HCT116 (cell line): ENCODE measurements at regions not wholly inside any gene's neighbourhood (a gene's known extent, or its start where the extent isn't known, plus 50 kb on each side); places are given as distances from the start of the nearest gene placed in this dataset.

Source experiments
- CTCF ChIP-seq, 3 experiments: fragments of 200-600 bp in 1 of 3; sonication (generic) in 1 of 3; IDR thresholded peaks in 2 of 3; conservative IDR thresholded peaks in 1 of 3; 2 replicates each; pipeline ENCODE4 v1.5.1; 2012 to 2017; ENCODE audit warnings: low read depth in 2 of 3, low read length in 2 of 3, antibody characterized with exemption in 1 of 3, borderline replicate concordance in 1 of 3, control low read depth in 1 of 3, mild to moderate bottlenecking in 1 of 3, mixed read lengths in 1 of 3, mixed run types in 1 of 3, moderate library complexity in 1 of 3; ENCODE audit not compliant: insufficient read depth in 1 of 3
- EZH2phosphoT487 ChIP-seq: fragments of 200-600 bp; IDR thresholded peaks from 2 replicates; pipeline ENCODE4 v1.6.1; 2018; ENCODE audit warnings: antibody characterized with exemption, borderline replicate concordance
- JUND ChIP-seq: IDR thresholded peaks from 2 replicates; pipeline ENCODE4 v1.6.1; 2012
- MAX ChIP-seq: IDR thresholded peaks from 2 replicates; pipeline ENCODE4 v1.6.1; 2012
- SP1 ChIP-seq: IDR thresholded peaks from 2 replicates; pipeline ENCODE4 v1.6.1; 2012; ENCODE audit warnings: low read depth

DNA sequence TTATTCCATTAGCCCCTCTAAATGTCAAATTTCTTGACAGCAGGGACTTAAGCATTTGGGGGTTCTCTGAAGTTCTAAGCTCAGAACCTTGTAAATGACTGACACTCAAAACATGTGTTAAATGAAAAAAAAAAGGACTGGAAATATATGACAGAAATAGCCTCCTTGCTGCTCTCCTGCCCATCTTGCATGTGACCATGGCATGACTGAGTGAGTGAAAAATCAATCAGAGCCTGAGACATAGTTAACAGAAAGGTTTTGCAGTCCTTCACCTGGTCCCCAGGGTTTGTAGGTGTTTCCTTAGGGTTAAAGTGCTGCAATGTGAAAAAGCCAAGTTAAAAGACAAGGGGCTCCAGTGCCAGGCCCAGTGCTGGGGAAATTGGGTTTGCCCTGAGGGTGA is 168.1 kb downstream of the ZBTB18 start:
- TF ChIP-seq EZH2phosphoT487 (no peak), SP1 (no peak), JUND (no peak), CTCF (IDR thresholded peaks at IDR 0.05 in 2 of 3, conservative IDR thresholded peaks at IDR 0.05 in 1 of 3; ENCODE audit: borderline replicate concordance in 1 of 3, insufficient read depth in 1 of 3, low read depth in 2 of 3, low read length in 2 of 3) (no peak), MAX (no peak)
